ENCODE measurements at regions not wholly inside any gene's neighbourhood (a gene's known extent, or its start where the extent isn't known, plus 50 kb on each side); places are given as distances from the start of the nearest gene placed in this dataset.
"Not testable (repeated sequence)": the region's sequence is repeated elsewhere in the genome, so short reads cannot be mapped to it uniquely, and the experiment has no call there.

- Histone ChIP-seq H3K27me3 (replicated peaks; ENCODE audit: control insufficient read depth, insufficient read depth, low read length) (no peaks in the 10 kb centered on the region), H3K4me3 (replicated peaks; ENCODE audit: low read depth, low read length) (no peak overlapping the region), H3K36me3 (ENCODE audit: control insufficient read depth, insufficient read depth, low read length) (no peaks in the 10 kb centered on the region)
- no peak for DNase-seq (ENCODE audit: extremely low read depth, insufficient read length)
- TF ChIP-seq CTCF (IDR thresholded peaks at IDR 0.05; ENCODE audit: insufficient read depth, low read length, poor library complexity, severe bottlenecking) = no peak
Measured at GRCh38 chr6:22164236-22164635, 132.6 kb downstream of the PRL start.

- H3K27me3 ChIP-seq (replicated peaks; ENCODE audit: control insufficient read depth, insufficient read depth, low read length); H3K4me3 ChIP-seq (replicated peaks; ENCODE audit: low read depth, low read length); DNase-seq (ENCODE audit: extremely low read depth, insufficient read length); H3K36me3 ChIP-seq (ENCODE audit: control insufficient read depth, insufficient read depth, low read length): not testable (repeated sequence)
Measured at GRCh38 chr6:22171006-22171405, 125.8 kb downstream of the PRL start.

- not testable (repeated sequence) for H3K36me3 ChIP-seq (ENCODE audit: control insufficient read depth, insufficient read depth, low read length); H3K27me3 ChIP-seq (replicated peaks; ENCODE audit: control insufficient read depth, insufficient read depth, low read length); DNase-seq (ENCODE audit: extremely low read depth, insufficient read length); H3K4me3 ChIP-seq (replicated peaks; ENCODE audit: low read depth, low read length)
Measured at GRCh38 chr6:22171885-22172284, 125.0 kb downstream of the PRL start.

GRCh38 chr6:22173311-22173710 lies 123.5 kb downstream of the PRL start:
- no peak overlapping the region for H3K4me3 ChIP-seq (replicated peaks; ENCODE audit: low read depth, low read length)
- no peak for TF ChIP-seq CTCF (IDR thresholded peaks at IDR 0.05; ENCODE audit: insufficient read depth, low read length, poor library complexity, severe bottlenecking)
- no peak for DNase-seq (ENCODE audit: extremely low read depth, insufficient read length)

GRCh38 chr6:22180250-22180649 lies 116.6 kb downstream of the PRL start:
- not testable (repeated sequence) for H3K27me3 ChIP-seq (replicated peaks; ENCODE audit: control insufficient read depth, insufficient read depth, low read length); H3K36me3 ChIP-seq (ENCODE audit: control insufficient read depth, insufficient read depth, low read length); DNase-seq (ENCODE audit: extremely low read depth, insufficient read length); H3K4me3 ChIP-seq (replicated peaks; ENCODE audit: low read depth, low read length)

More at GRCh38 chr6:22173311-22173710, 123.5 kb downstream of the PRL start:
- Histone ChIP-seq H3K36me3 (ENCODE audit: control insufficient read depth, insufficient read depth, low read length) (no peaks in the 10 kb centered on the region), H3K27me3 (replicated peaks; ENCODE audit: control insufficient read depth, insufficient read depth, low read length) (no peaks in the 10 kb centered on the region)

GRCh38 chr6:22184371-22184770 lies 112.5 kb downstream of the PRL start:
- TF ChIP-seq CTCF (IDR thresholded peaks at IDR 0.05; ENCODE audit: insufficient read depth, low read length, poor library complexity, severe bottlenecking) = no peak
- Histone ChIP-seq H3K36me3 (ENCODE audit: control insufficient read depth, insufficient read depth, low read length) (no peaks in the 10 kb centered on the region), H3K27me3 (replicated peaks; ENCODE audit: control insufficient read depth, insufficient read depth, low read length) (no peaks in the 10 kb centered on the region), H3K4me3 (replicated peaks; ENCODE audit: low read depth, low read length) (no peak overlapping the region)
- no peak for DNase-seq (ENCODE audit: extremely low read depth, insufficient read length)

GRCh38 chr6:22189946-22190345 lies 106.9 kb downstream of the PRL start:
- DNase-seq (ENCODE audit: extremely low read depth, insufficient read length) = no peak
- H3K27me3 ChIP-seq (replicated peaks; ENCODE audit: control insufficient read depth, insufficient read depth, low read length) = no peaks in the 10 kb centered on the region
- no peak for TF ChIP-seq CTCF (IDR thresholded peaks at IDR 0.05; ENCODE audit: insufficient read depth, low read length, poor library complexity, severe bottlenecking)
- no peak overlapping the region for H3K4me3 ChIP-seq (replicated peaks; ENCODE audit: low read depth, low read length)
- H3K36me3 ChIP-seq (ENCODE audit: control insufficient read depth, insufficient read depth, low read length) = no peaks in the 10 kb centered on the region

Data from GM06990 (cell line).